CD4-positive, alpha-beta T cell treated with Interleukin-17A for 4 hours (primary cell): ENCODE measurements at regions not wholly inside any gene's neighbourhood (a gene's known extent, or its start where the extent isn't known, plus 50 kb on each side); places are given as distances from the start of the nearest gene placed in this dataset.
"Not testable (repeated sequence)": the region's sequence is repeated elsewhere in the genome, so short reads cannot be mapped to it uniquely, and the experiment has no call there.

Source experiments
- DNase-seq: peaks from one replicate; pipeline ENCODE4 v3.0.0-alpha.2; 2020; ENCODE audit warnings: mixed read lengths

DNA sequence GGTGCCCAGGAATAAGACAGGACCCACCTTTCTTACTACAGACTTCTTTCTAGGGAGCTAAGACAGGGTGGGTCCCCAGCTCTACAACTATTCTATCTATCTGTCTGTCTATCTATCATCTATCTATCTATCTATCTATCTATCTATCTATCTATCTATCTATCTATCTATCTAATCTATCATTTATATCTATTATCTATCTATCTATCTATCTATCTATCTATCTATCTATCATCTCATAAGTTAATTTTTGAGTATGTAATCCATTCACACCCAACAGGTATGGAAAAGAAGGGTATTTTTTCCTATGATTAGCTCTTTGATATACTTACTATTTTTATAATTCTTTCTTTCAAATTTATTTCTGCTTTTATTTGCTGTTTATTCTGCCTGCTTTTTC is 55.9 kb downstream of the BAMBI start:
- no peak for DNase-seq

DNA sequence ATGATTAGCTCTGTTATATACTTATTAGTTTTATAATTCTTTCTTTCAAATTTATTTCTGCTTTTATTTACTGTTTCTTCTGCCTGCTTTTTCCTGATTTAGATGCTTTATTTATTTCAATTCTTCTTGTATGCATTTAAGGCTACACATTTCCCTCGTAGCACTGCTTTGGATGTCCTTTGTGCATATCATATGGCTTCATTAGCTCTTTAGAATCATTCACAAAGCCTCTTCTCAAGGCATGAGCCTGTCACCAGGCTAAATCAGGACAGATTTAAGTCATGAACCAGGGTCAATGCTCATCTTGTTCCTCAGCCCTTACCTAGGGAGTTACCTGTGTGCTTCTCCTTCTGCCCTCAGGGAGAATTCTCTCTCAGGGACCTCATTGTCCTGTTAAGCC is 56.3 kb downstream of the BAMBI start:
- no peak for DNase-seq

DNA sequence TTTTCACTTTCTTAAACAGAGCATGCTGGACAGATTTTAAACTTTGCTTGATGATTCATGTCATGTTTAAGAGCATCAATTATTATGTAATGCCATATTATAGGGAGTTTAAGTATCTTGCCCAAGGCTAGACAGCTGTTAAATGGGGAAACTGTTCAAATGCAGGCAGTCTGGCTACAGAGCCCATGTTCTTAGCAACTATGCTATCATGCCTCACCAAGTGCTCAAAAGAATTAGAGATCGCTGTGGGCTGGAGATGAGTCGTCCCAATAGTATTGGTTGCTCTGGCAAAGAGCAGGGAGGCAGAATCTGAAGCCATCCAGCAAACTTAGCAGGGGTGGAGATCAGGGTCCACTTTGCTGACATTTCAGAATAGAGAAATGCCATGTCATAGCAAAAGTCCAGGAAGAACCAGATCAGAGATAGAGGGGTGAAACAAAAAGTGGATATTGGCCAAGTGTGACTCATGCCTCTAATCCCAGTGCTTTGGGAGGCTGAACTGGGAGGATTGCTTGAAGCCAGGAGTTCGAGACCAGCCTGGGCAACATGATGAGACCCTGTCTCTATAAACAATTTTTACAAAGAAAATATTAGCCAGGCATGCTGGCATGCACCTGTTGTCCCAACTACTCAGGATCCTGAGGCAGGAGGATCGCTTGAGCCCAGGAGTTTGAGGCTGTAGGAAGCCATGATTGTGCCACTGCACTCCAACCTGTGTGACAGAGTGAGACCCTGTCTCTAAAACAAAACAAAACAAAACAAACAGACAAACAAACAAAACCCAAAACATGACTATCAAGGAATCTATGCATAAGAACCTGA is 57.8 kb downstream of the BAMBI start:
- DNase-seq = no peak

DNA sequence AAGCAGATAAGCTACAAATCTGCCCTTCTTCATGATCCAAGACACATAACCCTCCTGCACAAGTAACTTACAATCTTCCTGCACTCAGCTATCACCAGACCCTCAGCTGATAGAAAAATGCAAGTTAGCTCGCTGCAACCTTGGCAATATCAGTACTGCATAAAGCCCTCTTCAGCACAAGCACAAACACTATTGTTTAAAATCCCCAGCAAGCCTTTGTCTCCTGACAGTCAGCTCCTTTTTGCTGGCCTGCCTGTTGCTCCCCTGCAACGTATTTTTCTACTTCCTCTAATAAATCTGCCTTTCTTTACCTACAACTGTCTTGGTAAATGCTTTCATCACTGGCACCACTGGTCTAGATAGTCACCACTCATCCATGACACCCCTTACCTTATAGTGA is 59.8 kb downstream of the BAMBI start:
- no peak for DNase-seq

DNA sequence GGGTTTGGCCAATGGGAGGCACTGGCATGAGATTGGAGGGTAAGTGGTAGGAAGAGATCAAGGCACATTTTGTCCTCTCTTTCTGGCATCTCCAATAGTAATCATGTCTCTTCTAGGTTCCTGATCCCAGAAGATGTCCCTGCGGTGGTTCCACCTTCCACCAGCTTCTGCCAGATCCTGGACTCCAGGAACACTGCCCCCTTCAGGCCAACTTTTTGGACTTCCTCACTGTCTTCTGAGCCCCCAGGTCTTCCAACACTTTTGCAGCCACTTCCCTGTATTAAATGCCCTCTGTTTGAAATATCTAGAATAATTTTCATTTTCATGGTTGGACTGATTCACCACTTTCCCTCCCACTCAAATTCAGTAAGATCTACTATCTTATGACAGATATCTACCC is 60.9 kb downstream of the BAMBI start:
- DNase-seq = no peak

DNA sequence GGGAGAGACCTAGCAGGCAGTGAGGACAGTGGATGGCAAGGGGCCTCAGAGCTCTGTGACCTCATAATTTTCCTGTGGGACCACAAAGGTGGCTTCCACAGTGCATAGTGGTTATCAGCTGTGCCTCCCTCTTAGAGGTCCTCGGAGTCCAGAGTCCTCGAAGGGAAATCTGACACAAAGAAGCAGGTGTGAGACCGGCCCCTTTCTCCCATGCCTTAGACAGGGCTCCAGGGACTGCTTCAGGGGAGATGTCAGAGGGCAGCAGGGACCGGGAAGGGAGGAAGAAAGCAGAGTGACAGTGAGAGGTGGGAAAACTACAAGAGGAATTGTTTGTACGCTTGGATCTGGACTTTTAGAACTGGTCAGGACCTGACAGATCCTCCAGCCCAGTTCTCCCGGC is 66.3 kb downstream of the BAMBI start:
- no peak for DNase-seq

DNA sequence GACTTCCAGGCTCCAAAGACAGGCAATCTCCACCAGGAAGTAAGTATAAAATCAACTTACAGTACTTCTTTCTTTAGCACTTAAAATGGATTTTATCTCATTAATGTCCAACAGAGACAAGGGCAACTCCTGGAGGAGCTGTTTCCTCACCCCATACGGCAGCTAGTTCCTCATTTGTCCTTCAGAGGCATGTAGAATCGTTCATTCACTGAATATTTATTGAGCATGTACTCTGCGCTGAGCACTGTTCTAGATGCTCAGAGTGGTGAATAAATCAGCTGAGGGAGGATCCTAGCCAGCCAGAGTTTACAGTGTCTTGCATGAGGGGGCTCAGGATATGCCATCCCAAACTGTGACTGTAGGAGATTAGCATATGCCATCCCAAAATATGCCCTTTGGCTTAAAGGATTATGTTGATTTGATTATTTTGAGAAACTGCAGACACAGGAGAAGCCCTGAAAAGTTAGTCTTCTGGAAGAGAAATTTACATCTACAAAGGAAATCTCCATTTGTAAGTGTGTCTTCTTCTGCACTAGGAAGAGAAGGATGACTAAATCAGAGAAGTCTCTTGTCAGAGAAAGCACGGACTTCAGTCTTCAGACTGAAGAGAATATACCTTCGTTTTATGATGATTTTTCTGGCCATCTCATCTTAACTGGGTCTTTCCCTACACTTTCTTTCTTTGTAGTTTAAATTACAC is 66.9 kb downstream of the BAMBI start:
- DNase-seq = no peak

DNA sequence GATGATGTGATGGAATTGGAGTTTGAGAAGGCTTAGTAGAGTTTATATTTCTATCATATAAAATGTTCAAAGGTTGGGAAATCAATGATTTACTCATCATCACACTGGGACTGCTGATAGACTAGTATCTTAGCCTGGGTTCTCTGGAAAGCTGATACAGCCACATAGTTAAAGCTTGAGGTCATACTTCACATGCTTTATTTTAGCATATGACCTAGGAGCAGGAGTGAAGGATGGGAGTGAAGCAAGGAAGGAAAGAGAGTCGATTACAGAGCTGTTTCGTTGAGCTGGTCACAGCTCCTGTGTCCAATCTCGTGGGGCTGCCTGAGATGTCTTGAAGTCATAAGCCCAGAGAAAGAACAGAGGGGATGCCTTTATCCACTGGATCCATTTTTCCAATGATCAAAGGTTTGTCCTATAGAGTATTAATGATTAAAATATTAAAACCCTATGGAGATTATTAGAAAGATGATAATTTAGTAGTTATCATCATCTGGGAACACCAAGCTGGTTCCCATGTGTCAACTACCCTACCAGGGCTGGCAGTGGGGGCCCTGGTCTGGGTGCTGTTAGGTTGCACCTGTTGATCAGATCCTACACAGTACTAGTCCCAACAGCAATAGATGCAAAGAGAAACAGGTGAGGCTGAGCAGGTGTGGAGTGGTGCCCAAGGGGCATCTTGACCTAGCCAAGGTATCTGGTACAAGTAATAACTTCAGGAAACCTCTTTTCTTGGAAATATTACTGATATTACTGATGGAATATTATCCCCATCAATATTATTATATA is 77.8 kb downstream of the BAMBI start:
- no peak for DNase-seq

DNA sequence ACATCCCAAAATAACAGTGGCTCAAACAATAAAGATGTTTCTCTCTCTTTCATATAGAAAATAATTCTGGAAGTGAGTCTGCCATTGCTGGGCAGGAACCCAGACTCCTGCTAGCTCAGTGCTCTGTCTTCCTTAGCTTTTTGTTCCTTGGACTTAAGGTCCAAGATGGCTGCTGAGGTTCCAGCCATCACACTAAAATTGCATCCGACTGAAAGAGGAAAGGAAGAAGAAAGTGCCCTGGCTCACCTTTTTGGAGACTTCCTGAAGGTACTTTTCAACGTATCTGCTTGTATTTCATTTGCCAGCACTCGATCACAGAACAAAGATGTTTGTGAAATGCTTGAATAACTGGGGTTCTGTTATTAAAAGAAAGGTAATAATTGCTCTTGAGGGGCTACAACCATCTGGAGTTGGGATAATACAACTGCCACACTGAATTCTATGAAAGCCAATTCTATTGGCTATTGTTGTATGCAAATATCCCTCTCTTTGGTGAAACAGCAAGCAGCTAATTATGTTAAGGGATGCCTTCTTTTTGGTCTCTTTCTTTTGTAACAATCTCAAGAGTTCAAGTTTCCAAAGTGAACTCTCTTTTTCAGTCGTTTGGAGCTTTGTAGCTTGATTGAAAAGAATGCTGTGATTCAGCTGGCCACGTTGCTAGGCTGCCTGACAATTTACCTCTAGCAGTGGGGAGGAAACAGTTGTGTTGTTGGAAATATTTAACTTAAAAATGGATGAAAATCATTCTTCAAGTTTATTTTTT is 83.9 kb downstream of the BAMBI start:
- no peak for DNase-seq

DNA sequence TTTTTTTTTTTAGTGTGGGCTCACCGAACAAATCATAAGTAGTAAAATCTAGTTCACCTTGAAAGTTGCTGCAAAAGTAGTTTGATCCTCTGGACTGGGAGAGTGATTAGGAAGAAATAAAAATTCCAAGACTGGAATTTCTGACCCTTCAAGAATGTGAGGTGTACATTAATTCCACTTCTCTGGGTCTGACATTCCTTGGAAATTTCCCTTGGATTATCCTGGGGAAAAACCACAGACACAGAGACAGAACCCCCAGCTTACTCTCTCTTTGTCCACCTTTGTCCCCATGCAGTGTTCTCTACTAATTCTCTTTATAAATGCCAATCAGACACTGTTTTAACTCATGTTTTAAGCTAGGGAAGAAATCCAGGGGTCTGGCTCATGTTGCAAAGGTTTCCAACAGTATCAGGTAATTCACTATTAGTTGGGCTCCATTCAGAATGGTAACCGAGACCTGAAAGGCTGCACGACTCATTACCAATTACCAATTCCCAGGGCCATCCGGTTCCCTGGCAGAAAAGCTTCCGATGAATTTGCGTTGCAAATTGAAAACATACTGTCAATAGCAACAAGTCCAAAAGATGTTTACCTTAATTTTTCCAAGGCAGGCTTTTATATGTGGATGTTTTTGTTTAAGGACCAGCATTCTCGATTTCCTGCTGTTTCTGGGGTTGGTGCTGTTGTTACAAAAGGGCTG is 86.3 kb downstream of the BAMBI start:
- no peak for DNase-seq

DNA sequence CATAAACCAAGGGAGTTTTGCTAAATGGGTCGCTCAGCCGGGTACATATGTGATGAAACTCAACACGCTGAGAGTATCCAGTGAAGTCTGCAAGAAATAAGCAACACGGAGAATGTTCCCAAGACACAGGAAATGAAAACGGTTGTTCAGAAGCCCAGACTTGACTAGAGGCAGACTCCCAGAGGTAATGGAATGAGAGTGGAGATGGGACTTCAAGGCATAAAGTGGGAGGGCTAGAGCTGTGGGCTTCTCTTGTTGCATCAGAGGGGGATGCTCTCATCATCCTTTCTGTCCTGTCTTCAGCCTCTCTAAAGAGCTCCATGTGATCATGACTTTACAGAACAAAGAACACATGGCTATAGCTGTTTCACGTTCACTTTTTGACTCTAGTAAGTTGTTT is 88.3 kb downstream of the BAMBI start:
- no peak for DNase-seq

DNA sequence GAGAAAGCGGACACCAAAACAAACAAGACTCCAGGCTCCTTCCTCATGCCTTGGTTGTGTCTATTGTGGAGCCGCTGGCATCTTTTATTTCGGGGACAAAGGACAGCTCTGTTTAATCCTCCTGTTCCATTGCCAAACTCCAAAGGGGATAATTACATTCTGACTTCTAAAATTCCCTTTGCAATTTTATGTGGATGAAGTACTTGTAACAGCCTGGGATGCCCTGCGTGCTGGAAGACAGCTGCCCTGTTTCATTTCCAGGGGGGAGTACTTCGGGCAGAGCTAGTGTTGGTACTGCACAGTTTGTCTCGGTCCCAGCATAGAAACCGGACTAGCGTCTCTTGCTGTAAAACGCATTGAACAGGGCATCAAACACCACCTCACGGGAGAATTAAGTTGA is 90.9 kb downstream of the BAMBI start:
- no peak for DNase-seq

DNA sequence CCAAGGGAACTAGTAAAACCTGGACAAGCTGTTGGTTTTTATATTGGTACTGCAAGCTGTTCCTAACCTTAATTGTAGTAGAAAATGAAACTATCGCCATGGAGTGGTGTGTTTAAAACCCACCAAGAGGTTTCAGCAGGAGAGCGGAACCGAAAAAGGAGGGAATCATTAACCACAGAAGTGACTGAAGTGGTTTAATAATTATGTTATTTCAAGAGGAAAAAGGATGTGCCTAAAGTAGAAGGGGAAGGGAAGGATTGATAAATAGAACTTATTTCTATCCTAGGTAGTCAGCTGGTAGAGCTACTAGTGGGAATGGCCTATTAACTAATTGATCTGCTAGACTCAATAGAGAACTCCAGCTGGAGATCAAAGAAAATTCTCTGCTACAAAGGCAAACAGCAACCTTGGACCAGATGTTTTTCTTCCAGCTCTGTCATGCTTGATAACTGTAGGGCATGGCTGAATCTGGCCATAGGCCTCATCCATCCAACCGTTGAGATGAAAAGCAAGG is 91.8 kb downstream of the BAMBI start:
- no peak for DNase-seq

DNA sequence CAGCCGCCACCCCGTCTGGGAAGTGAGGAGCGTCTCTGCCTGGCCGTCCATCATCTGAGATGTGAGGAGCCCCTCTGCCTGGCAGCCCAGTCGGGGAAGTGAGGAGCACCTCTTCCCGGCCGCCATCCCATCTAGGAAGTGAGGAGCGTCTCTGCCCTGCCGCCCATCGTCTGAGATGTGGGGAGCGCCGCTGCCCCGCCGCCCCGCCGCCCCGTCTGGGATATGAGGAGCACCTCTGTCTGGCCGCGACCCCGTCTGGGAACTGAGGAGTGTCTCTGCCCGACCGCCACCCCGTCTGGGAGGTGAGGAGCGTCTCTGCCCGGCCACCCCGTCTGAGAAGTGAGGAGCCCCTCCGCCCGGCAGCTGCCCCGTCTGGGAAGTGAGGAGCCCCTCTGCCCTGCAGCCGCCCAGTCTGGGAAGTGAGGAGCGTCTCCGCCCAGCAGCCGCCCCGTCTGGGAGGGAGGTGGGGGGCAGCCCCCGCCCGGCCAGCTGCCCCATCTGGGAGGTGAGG is 94.3 kb downstream of the BAMBI start:
- not testable (repeated sequence) for DNase-seq

DNA sequence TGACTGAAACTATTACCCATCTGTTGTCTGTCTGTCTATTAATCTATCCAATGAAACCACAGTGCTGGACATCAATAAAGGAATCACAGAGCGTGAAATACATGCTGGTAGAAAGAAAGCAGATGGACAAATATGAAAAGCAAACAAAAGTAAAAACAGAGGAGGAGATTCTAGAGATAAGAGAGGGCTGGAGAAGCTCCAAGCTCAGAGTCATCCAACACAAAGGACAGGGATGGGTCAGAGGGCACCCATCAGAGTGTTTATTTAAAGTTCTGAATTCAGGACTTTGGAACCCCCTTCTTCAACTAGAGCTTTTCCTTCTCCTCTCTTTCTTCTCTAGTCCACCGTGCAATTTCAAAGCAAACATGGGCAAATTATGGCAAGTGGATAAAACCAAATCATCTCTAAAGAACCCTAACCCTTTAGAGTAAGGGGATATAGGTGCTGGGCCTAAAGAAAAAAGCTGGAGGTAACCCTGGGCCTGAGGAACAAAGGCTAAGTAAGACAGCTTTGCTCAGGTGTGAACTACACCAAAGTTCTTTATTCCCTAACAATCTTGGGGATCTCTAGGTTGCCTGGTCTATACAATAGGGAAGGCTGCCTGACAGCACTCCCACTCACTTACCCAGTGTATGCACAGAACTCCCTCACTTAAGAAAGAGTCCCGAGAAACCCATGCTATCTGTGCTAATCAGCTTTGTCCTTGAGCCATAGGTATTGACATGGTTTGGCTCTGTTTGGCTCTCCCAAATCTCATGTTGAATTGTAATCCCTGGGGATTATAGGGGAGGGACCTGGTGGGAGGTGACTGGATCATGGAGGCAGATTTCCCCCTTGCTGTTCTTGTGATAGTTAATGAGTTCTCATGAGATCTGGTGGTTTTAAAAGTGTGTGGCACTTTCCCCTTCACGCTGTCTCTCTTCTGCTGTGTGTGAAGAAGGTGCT is 97.0 kb downstream of the BAMBI start:
- no peak for DNase-seq

DNA sequence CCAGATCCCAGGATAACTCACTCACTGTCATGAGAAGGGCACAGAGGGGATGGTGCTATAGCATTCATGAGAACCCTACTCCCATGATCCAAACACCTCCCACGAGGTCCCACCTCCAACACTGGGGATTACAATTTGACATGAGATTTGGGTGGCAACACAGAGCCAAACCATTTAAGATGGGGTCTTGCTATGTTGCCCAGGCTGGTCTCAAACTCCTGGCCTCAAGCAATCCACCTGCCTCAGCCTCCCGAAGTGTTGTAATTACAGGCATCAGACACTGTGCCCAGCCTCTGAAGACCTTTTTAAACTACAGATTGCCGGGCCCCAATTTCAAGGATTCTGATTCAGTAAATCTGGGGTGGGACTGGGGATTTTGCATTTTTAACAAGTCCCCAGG is 98.5 kb downstream of the BAMBI start:
- DNase-seq = no peak

DNA sequence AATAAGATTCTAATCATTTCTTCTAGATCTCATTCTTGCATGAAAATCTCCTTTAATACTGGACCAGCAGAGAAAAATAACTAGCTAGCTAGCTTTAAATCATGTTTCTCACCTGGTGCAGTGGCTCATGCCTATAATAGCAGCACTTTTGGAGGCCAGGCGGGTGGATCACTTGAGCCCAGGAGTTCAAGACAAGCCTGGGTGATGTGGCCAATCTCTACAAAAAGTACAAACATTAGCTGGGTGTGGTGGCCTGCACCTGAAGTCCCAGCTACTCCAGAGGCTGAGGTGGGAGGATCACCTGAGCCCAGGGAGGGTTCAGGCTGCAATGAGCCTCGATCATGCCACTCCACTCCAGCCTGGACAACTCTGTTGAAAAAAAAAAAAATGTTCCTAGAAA is 99.2 kb downstream of the BAMBI start:
- DNase-seq = no peak

DNA sequence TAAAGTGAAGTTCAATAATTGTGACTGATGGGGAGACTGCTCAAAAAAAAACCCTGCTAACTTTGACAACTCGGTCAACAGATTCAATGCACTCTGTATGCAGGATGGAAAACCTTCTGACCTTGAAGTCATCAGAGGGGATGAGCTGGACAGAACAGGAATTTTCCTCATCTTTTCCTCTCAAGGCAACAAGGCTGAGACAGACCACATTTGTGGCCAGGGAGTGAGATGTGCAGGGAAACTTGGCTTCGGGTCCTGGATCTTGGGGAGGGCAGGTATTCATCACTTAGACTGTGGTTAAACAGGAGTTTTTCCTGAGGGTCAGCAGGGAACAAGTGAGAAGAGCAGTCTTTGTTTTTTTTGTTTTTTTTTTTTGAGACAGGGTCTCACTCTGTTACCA is 100.6 kb downstream of the BAMBI start:
- DNase-seq = no peak

DNA sequence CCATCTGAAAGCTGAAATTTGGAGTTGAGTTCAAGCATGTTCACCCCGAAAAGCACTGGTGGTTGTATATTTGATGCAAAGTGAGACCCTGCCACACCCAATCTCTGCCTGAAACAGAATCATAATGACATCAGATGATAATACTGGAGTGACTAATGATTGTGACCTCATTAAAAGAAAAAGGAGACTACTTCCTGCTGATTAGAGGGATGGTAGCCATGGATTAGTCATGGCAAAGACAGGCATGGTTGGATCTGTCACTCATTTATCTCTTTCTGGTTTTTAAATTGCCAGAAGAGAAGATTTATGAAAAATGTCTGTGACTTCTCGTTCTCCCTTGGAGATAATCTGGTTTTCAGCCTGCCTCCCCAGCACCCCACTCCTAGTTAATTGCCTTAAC is 101.2 kb downstream of the BAMBI start:
- no peak for DNase-seq

DNA sequence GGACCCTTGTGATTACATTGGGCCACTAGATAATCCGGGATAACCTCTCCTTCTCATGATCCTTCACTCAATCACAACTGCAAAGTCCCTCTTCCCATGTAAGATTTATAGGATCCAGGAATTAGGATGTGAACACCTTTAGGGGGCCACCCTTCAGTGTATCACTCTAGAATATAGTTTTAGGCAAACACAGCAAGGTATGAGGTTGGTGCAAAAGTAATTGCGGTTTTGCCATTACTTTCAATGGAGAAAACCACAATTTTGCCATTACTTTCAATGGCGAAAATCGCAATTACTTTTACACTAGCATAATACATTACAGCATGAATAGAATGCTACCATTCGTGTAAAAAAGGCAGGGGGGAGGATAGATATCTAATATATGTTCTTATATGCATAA is 104.0 kb downstream of the BAMBI start:
- no peak for DNase-seq

DNA sequence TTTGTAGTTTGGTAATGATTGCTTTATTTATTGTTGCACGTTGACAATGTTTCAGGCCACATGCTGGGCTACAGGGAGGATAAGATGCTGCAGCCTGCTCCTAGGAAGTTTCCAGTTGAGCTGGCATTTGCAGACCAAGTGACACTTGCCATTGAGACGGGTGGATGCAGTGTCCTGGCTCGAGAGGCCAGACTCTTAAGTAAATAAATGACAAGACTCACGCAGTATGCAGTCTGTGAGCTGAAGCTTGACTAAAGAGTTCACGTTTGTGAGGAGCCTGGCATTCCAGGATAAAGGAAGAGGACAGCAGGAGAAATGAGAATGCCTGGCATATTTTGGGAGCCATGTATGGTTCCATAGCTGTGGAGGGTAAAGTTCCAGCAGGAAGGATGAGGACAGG is 105.8 kb downstream of the BAMBI start:
- DNase-seq = no peak
